GM23248 (cell line): ENCODE measurements at regions not wholly inside any gene's neighbourhood (a gene's known extent, or its start where the extent isn't known, plus 50 kb on each side); places are given as distances from the start of the nearest gene placed in this dataset.

ENCODE experiments used
- EZH2 ChIP-seq: fragments of 200-600 bp; sonication (generic); IDR thresholded peaks from 2 replicates; pipeline ENCODE4 v1.6.1; 2018; ENCODE audit warnings: antibody characterized with exemption, mild to moderate bottlenecking; ENCODE audit not compliant: insufficient read depth, poor library complexity, severe bottlenecking
- EZH2phosphoT487 ChIP-seq: fragments of 200-600 bp; sonication (generic); IDR thresholded peaks from 2 replicates; pipeline ENCODE4 v1.6.1; 2018; ENCODE audit warnings: antibody characterized with exemption, moderate library complexity, mild to moderate bottlenecking, low read depth; ENCODE audit not compliant: insufficient read depth

DNA sequence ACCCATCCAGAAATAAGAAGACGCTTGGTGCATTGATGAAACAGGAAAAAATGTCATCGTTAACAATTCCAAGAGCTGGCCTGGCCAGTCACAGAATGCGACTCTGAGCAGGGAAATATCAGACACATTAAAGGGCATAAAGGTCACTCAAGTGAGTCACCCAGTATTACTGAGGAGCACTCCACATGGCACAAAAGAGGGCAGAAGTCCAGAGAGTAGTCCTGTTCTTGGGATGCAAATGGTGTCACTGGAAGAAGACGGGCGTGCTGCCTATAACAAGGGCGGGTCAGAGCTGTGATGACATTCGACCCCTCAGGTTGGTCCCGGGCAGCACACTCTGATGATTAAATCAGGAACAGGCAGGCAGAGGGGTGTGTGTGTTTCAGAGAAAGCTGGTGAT is 720.3 kb downstream of the UQCRFS1 start:
- TF ChIP-seq EZH2 (no peak), EZH2phosphoT487 (no peak)
